K562 (cell line): ENCODE measurements at regions not wholly inside any gene's neighbourhood (a gene's known extent, or its start where the extent isn't known, plus 50 kb on each side); places are given as distances from the start of the nearest gene placed in this dataset.
A peak's percentile ranks its signal among the peaks of the same experiment; 100 is the strongest.

Source experiments
- ATAC-seq: fragments of 200-7000 bp; cut with Tn5 transposase; 3 replicates; pipeline ENCODE4 v1.9.1; 2020; ENCODE audit warnings: moderate library complexity
- BruUV-seq: library from RNA; stranded (reverse); fragments of 400-500 nt; replicated peaks from 2 replicates; lab custom pipeline; 2021; lab: Mats Ljungman, UMichigan
- CTCF ChIA-PET: fragments of 300-600 bp; formaldehyde crosslinking; extraction: SDS; loops from one replicate; lab custom pipeline; 2021; ENCODE audit warnings: low intra/inter-chr PET ratio; lab: Yijun Ruan, JAX
- POLR2A ChIA-PET: fragments of 300-600, 350-650 bp; sonication (Branson Sonifier 250); formaldehyde crosslinking; extraction: SDS; loops from one replicate; lab custom pipeline; 2021; ENCODE audit warnings: antibody characterized with exemption, inconsistent platforms; lab: Yijun Ruan, JAX
- DNase-seq, 4 experiments: peaks; one replicate each; pipeline versions ENCODE4 v3.0.0 to v3.0.0-alpha.2; 2011 to 2018; ENCODE audit warnings: low spot score in 3 of 4, mixed read lengths in 3 of 4; ENCODE audit errors: extremely low read depth in 1 of 4
- FAIRE-seq: peaks from 2 replicates; lab custom pipeline; 2011; peaks lifted over from hg19 to GRCh38; lab: Jason Lieb, UNC
- H2AFZ ChIP-seq: 2 replicates; pipeline ENCODE4 v1.6.0; 2011; ENCODE audit warnings: low read depth, low read length, control low read depth, inconsistent platforms
- H3K27ac ChIP-seq: fragments of 200-600 bp; 3 replicates; pipeline ENCODE4 v1.8.0; 2011; ENCODE audit warnings: low read depth, mild to moderate bottlenecking, control low read depth, inconsistent platforms, low read length, moderate library complexity, mixed read lengths; ENCODE audit errors: extremely low read depth
- H3K27me3 ChIP-seq, 2 experiments: fragments of 300-600 bp in 1 of 2; 2 replicates in 1 of 2; 3 replicates in 1 of 2; pipeline versions ENCODE4 v1.6.0 to v1.8.0; 2011; ENCODE audit warnings: inconsistent platforms in 2 of 2, low read length in 2 of 2, mild to moderate bottlenecking in 1 of 2, mixed read lengths in 1 of 2, moderate library complexity in 1 of 2; ENCODE audit not compliant: control insufficient read depth in 2 of 2, insufficient read depth in 2 of 2
- H3K36me3 ChIP-seq: fragments of 300-600 bp; 3 replicates; pipeline ENCODE4 v1.8.0; 2011; ENCODE audit warnings: mild to moderate bottlenecking, low read length, inconsistent platforms; ENCODE audit not compliant: control insufficient read depth, insufficient read depth
- H3K4me1 ChIP-seq, 2 experiments: fragments of 200-600 bp in 1 of 2; replicated peaks in 1 of 2; 2 replicates in 1 of 2; 3 replicates in 1 of 2; pipeline versions ENCODE4 v1.5.1 to v1.8.0; 2011; ENCODE audit warnings: inconsistent platforms in 2 of 2, low read length in 2 of 2, mild to moderate bottlenecking in 1 of 2, mixed read lengths in 1 of 2, moderate library complexity in 1 of 2; ENCODE audit not compliant: control insufficient read depth in 2 of 2, insufficient read depth in 2 of 2
- H3K4me2 ChIP-seq: 2 replicates; pipeline ENCODE4 v1.6.1; 2011; ENCODE audit warnings: low read length, control low read depth, inconsistent platforms, mixed read lengths; ENCODE audit not compliant: insufficient read depth
- H3K4me3 ChIP-seq: fragments of 200-600 bp; sonication (generic), shearing (Covaris generic); 2 replicates; pipeline ENCODE4 v1.5.1; 2016; ENCODE audit warnings: control low read depth, inconsistent platforms
- H3K79me2 ChIP-seq: fragments of 200-600 bp; 3 replicates; pipeline ENCODE4 v1.8.0; 2011; ENCODE audit warnings: low read length, inconsistent platforms; ENCODE audit not compliant: control insufficient read depth, insufficient read depth
- H3K9ac ChIP-seq, 2 experiments: 2 replicates each; pipeline versions ENCODE4 v1.6.0 to v1.6.1; 2011; ENCODE audit warnings: low read depth in 2 of 2, low read length in 2 of 2, control low read depth in 1 of 2, inconsistent platforms in 1 of 2, mild to moderate bottlenecking in 1 of 2, mixed read lengths in 1 of 2; ENCODE audit not compliant: insufficient read depth in 1 of 2
- H3K9me1 ChIP-seq: one replicate; pipeline ENCODE4 v1.6.0; 2011; ENCODE audit warnings: inconsistent platforms, mild to moderate bottlenecking, low read length, moderate library complexity; ENCODE audit not compliant: control insufficient read depth, insufficient read depth
- H3K9me3 ChIP-seq: replicated peaks from 2 replicates; pipeline ENCODE4 v1.5.1; 2011; ENCODE audit warnings: low read depth, low read length, inconsistent platforms; ENCODE audit not compliant: control insufficient read depth, insufficient read depth
- H4K20me1 ChIP-seq: replicated peaks from 2 replicates; pipeline ENCODE4 v1.6.1; 2011; ENCODE audit warnings: low read length, inconsistent platforms, mixed read lengths; ENCODE audit not compliant: control insufficient read depth, insufficient read depth
- CBX5 ChIP-seq: IDR thresholded peaks from 2 replicates; pipeline ENCODE4 v1.6.1; 2014; ENCODE audit warnings: low read depth, borderline replicate concordance
- CXXC5 ChIP-seq: fragments of 250-450 bp; sonication (Bioruptor Pico); IDR thresholded peaks from 2 replicates; pipeline ENCODE4 v1.8.0; 2022; ENCODE audit warnings: inconsistent platforms, mild to moderate bottlenecking, moderate library complexity
- E2F6 ChIP-seq, 2 experiments: IDR thresholded peaks; 2 replicates each; pipeline ENCODE4 v1.6.1; 2011; ENCODE audit warnings: borderline replicate concordance in 1 of 2, control low read depth in 1 of 2, low read depth in 1 of 2, low read length in 1 of 2, mild to moderate bottlenecking in 1 of 2, mixed read lengths in 1 of 2, moderate library complexity in 1 of 2; ENCODE audit not compliant: insufficient read depth in 1 of 2, insufficient read length in 1 of 2, poor library complexity in 1 of 2, severe bottlenecking in 1 of 2; ENCODE audit errors: extremely low read depth in 1 of 2
- HDAC8 ChIP-seq: fragments of 450-650 bp; IDR thresholded peaks from 2 replicates; pipeline ENCODE4 v1.6.1; 2016; ENCODE audit warnings: mild to moderate bottlenecking, missing genetic modification characterization, moderate library complexity, missing compliant biosample characterization
- L3MBTL2 ChIP-seq: fragments of 450-650 bp; IDR thresholded peaks from 2 replicates; pipeline ENCODE4 v1.6.1; 2016; ENCODE audit warnings: mild to moderate bottlenecking, moderate library complexity
- MEIS2 ChIP-seq: fragments of 450-650 bp; IDR thresholded peaks from 2 replicates; pipeline ENCODE4 v1.6.1; 2014; ENCODE audit warnings: mild to moderate bottlenecking; ENCODE audit not compliant: partially characterized antibody
- MTA2 ChIP-seq: fragments of 450-650 bp; IDR thresholded peaks from 2 replicates; pipeline ENCODE4 v1.6.1; 2016; ENCODE audit warnings: low read depth
- MTA3 ChIP-seq: fragments of 450-650 bp; formaldehyde crosslinking; IDR thresholded peaks from 2 replicates; pipeline ENCODE4 v1.6.1; 2017; ENCODE audit warnings: mild to moderate bottlenecking, borderline replicate concordance
- NRF1 ChIP-seq, 2 experiments: fragments of 450-650 bp; IDR thresholded peaks in 1 of 2; conservative IDR thresholded peaks in 1 of 2; 2 replicates each; pipeline ENCODE4 v1.6.1; 2014; ENCODE audit warnings: mild to moderate bottlenecking in 2 of 2
- PML ChIP-seq: IDR thresholded peaks from 2 replicates; pipeline ENCODE4 v1.6.1; 2012; ENCODE audit warnings: low read length, inconsistent platforms
- POLR2G ChIP-seq: fragments of 200-400 bp; formaldehyde crosslinking; IDR thresholded peaks from 2 replicates; pipeline ENCODE4 v1.6.1; 2017; ENCODE audit warnings: low read depth, mild to moderate bottlenecking, antibody characterized with exemption, low read length, moderate library complexity
- STAT5B ChIP-seq: fragments of 250-450 bp; sonication (Bioruptor Pico); IDR thresholded peaks from 2 replicates; pipeline ENCODE4 v1.8.0; 2021; ENCODE audit warnings: mild to moderate bottlenecking, inconsistent platforms
- TBP ChIP-seq: optimal IDR thresholded peaks from 2 replicates; pipeline ENCODE3; 2011; ENCODE audit warnings: low read depth, low read length, improper control_type of control experiment
- VEZF1 ChIP-seq: fragments of 200-800 bp; sonication (Bioruptor generic); IDR thresholded peaks from 2 replicates; pipeline ENCODE4 v1.6.1; 2017; ENCODE audit warnings: missing genetic modification characterization, missing compliant biosample characterization
- ZNF609 ChIP-seq: sonication (generic); formaldehyde crosslinking; IDR thresholded peaks from 2 replicates; pipeline ENCODE4 v1.8.1; 2023; ENCODE audit warnings: missing genetic modification reagents, mild to moderate bottlenecking, borderline replicate concordance
- WGBS: fragments of 100-300 bp; shearing (Covaris generic); methylation state at CpG from one replicate; pipeline ENCODE4 v1.1.6; 2016; ENCODE audit warnings: low coverage, mixed read lengths; ENCODE audit not compliant: insufficient coverage; ENCODE audit errors: missing lambda C conversion rate; 5-methylcytosine and 5-hydroxymethylcytosine counted together
- in situ Hi-C: fragments of 300-500 bp; cut with MboI; formaldehyde crosslinking; loops from 4 replicates; pipeline ENCODE4 v1.15.0; 2018; ENCODE audit warnings: inconsistent platforms, mixed read lengths
- intact Hi-C: fragments of 100-400 bp; cut with micrococcal nuclease; formaldehyde crosslinking; loops from 2 replicates; pipeline ENCODE4 v1.14.2; 2022

- 3% methylated on average over 32 of the region's 37 CpGs for WGBS
- intact Hi-C loops, result no loop called here
- no TSS peak for BruUV-seq
- TF ChIP-seq L3MBTL2, result peak; percentile 77
- no peak for TF ChIP-seq E2F6 (IDR thresholded peaks at IDR 0.05; ENCODE audit: borderline replicate concordance in 1 of 2, extremely low read depth in 1 of 2, insufficient read depth in 1 of 2, insufficient read length in 1 of 2, low read depth in 1 of 2, low read length in 1 of 2, poor library complexity in 1 of 2, severe bottlenecking in 1 of 2)
- no peak for TF ChIP-seq CBX5
- TF ChIP-seq POLR2G, result peak; percentile 63
- TF ChIP-seq ZNF609, result no peak
- TF ChIP-seq NRF1 (conservative IDR thresholded peaks at IDR 0.05 in 1 of 2, IDR thresholded peaks at IDR 0.05 in 1 of 2), result peak; percentile 93 to 94
- TF ChIP-seq TBP, result peak; percentile 36
- TF ChIP-seq MTA3, result no peak
- TF ChIP-seq CXXC5 (CRISPR knock-in tag), result no peak
- TF ChIP-seq HDAC8 (tag), result no peak
- TF ChIP-seq VEZF1 (CRISPR knock-in tag), result no peak
- TF ChIP-seq MEIS2, result peak; percentile 47
- peak; percentile 19 for TF ChIP-seq PML
- TF ChIP-seq STAT5B, result no peak
- TF ChIP-seq MTA2, result no peak
These were observed 369.7 kb downstream of the ALG10 start for GRCh38 chr12:34391771-34392581.

More at GRCh38 chr12:34391771-34392581, 369.7 kb downstream of the ALG10 start:
- H4K20me1 ChIP-seq, result no peaks in the 10 kb centered on the region
- H3K4me2 ChIP-seq, result peak overlapping the region; percentile 65
- FAIRE-seq, result no peak
- no peaks in the 10 kb centered on the region for H3K9me3 ChIP-seq
- peak overlapping the region; percentile 7 to 74; a peak in 3 of 4 replicates for H3K9ac ChIP-seq
- CTCF ChIA-PET, result no interaction called here
- no peaks in the 10 kb centered on the region for H3K79me2 ChIP-seq
- peak; percentile 19 for ATAC-seq
- POLR2A ChIA-PET, result no interaction called here
- in situ Hi-C loops, result no loop called here
- H3K27ac ChIP-seq, result no peak overlapping the region
- no peaks in the 10 kb centered on the region for H3K9me1 ChIP-seq
- peak in 2 of 4 experiments; percentile 29 to 41 for DNase-seq
- peaks cover 0 to 10% of the 10 kb centered on the region in 2 experiments; a peak in 3 of 5 replicates for H3K4me1 ChIP-seq
- peak overlapping the region; percentile 25; the same call in 1 of the 2 replicates for H3K4me3 ChIP-seq
- H3K36me3 ChIP-seq, result no peaks in the 10 kb centered on the region
- peak overlapping the region; percentile 89 for H2AFZ ChIP-seq
- H3K27me3 ChIP-seq, result peaks cover 0 to 69% of the 10 kb centered on the region in 2 experiments; a peak in 2 of 5 replicates
